ENCODE measurements at regions not wholly inside any gene's neighbourhood (a gene's known extent, or its start where the extent isn't known, plus 50 kb on each side); places are given as distances from the start of the nearest gene placed in this dataset.

DNA sequence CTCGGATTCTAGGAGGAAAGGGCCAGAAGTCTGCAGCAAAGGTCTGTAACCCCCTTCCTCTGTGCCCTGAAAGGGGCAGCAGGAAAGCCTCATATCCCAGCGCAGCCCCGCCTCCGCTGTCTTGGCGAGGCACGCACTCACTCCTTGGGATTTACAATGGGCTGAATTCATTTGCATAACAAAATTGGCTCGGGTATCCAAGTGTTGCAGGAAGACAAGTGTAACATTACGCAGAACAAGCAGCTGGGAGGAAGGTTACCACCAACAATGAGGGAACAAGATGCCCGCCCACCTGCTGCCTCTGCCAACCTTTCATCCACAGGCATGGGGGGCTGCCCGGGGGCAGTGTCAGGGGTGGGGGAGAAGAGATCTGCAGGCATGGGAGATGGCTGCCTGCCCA is 130.4 kb downstream of the MRM1 start:
- Histone ChIP-seq H3K27ac (ENCODE audit: low read depth in 1 of 2, low read length in 2 of 2) (no peak overlapping the region), H3K9me3 (replicated peaks in 1 of 2; ENCODE audit: control insufficient read depth in 1 of 2, insufficient read depth in 1 of 2, low read length in 2 of 2) (no peaks in the 10 kb centered on the region), H3K9ac (ENCODE audit: insufficient read depth, low read length, poor library complexity, severe bottlenecking) (no peak overlapping the region), H3K4me1 (ENCODE audit: control insufficient read depth in 1 of 2, insufficient read depth in 2 of 2, low read length in 2 of 2) (no peaks in the 10 kb centered on the region), H3K4me3 (replicated peaks in 1 of 3; ENCODE audit: low read depth in 2 of 3, low read length in 3 of 3) (no peak overlapping the region), H3K79me2 (ENCODE audit: insufficient read depth, low read length) (no peaks in the 10 kb centered on the region), H3K36me3 (replicated peaks in 1 of 2; ENCODE audit: control insufficient read depth in 1 of 2, insufficient read depth in 2 of 2, low read length in 2 of 2) (no peaks in the 10 kb centered on the region), H4K20me1 (ENCODE audit: insufficient read depth, low read length) (no peaks in the 10 kb centered on the region), H3K27me3 (ENCODE audit: control insufficient read depth in 2 of 2, insufficient read depth in 2 of 2, low read length in 2 of 2) (peaks cover 18 to 38% of the 10 kb centered on the region in 2 donors), H3K4me2 (replicated peaks; ENCODE audit: extremely low read depth, low read length, poor library complexity, severe bottlenecking) (no peak overlapping the region), H2AFZ (ENCODE audit: insufficient read depth, low read depth, low read length, poor library complexity, severe bottlenecking) (no peak overlapping the region)
- Mint-ChIP-seq H3K4me1 (no peaks in the 10 kb centered on the region), H3K9me3 (no peaks in the 10 kb centered on the region), H3K27me3 (ENCODE audit: low read depth in 3 of 3) (peaks cover 31 to 40% (median 37%) of the 10 kb centered on the region in 3 donors), H3K27ac (no peak overlapping the region), H3K36me3 (no peaks in the 10 kb centered on the region), H3K4me3 (no peak overlapping the region)
- TF ChIP-seq, protein P1, sequence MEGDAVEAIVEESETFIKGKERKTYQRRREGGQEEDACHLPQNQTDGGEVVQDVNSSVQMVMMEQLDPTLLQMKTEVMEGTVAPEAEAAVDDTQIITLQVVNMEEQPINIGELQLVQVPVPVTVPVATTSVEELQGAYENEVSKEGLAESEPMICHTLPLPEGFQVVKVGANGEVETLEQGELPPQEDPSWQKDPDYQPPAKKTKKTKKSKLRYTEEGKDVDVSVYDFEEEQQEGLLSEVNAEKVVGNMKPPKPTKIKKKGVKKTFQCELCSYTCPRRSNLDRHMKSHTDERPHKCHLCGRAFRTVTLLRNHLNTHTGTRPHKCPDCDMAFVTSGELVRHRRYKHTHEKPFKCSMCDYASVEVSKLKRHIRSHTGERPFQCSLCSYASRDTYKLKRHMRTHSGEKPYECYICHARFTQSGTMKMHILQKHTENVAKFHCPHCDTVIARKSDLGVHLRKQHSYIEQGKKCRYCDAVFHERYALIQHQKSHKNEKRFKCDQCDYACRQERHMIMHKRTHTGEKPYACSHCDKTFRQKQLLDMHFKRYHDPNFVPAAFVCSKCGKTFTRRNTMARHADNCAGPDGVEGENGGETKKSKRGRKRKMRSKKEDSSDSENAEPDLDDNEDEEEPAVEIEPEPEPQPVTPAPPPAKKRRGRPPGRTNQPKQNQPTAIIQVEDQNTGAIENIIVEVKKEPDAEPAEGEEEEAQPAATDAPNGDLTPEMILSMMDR (IDR thresholded peaks at IDR 0.05), result no peak
- intact Hi-C loops (cut with micrococcal nuclease), result no loop called here
- WGBS (ENCODE audit: insufficient coverage), result 50% methylated on average over 8 of the region's 10 CpGs
- no peak for DNase-seq

DNA sequence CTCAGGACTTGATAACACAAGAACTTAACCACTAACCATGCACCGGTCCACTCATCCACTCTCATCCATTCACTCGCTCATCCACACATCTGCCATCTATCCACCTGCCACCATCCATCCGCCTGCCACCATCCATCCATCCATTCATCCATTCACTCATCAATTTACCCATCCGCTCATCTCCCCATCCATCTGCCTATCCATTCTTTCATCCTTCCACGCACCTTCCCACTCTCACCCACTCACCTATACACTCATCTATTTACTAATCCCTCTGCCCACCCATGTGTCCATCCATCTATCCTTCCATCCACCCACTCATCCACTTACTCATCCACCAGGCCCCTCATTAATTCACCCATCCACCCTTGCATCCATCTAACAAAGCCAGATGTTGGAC is 131.0 kb downstream of the MRM1 start:
- no peak overlapping the region for H2AFZ ChIP-seq (ENCODE audit: insufficient read depth, low read depth, low read length, poor library complexity, severe bottlenecking)
- DNase-seq, result no peak
- H3K4me3 Mint-ChIP-seq, result no peak overlapping the region
- no peaks in the 10 kb centered on the region for H3K36me3 ChIP-seq (replicated peaks in 1 of 2; ENCODE audit: control insufficient read depth in 1 of 2, insufficient read depth in 2 of 2, low read length in 2 of 2)
- no peaks in the 10 kb centered on the region for H3K4me1 ChIP-seq (ENCODE audit: control insufficient read depth in 1 of 2, insufficient read depth in 2 of 2, low read length in 2 of 2)
- H3K4me3 ChIP-seq (replicated peaks in 1 of 3; ENCODE audit: low read depth in 2 of 3, low read length in 3 of 3), result no peak overlapping the region
- H3K4me1 Mint-ChIP-seq, result no peaks in the 10 kb centered on the region
- TF ChIP-seq, protein P1 (IDR thresholded peaks at IDR 0.05), result no peak
- H3K9me3 Mint-ChIP-seq, result no peaks in the 10 kb centered on the region
- no peak overlapping the region for H3K9ac ChIP-seq (ENCODE audit: insufficient read depth, low read length, poor library complexity, severe bottlenecking)
- 96% methylated on average over 5 of the region's 5 CpGs for WGBS (ENCODE audit: insufficient coverage)
- H3K9me3 ChIP-seq (replicated peaks in 1 of 2; ENCODE audit: control insufficient read depth in 1 of 2, insufficient read depth in 1 of 2, low read length in 2 of 2), result no peaks in the 10 kb centered on the region
- no peaks in the 10 kb centered on the region for H3K79me2 ChIP-seq (ENCODE audit: insufficient read depth, low read length)
- H3K27ac Mint-ChIP-seq, result no peak overlapping the region
- H3K36me3 Mint-ChIP-seq, result no peaks in the 10 kb centered on the region
- peaks cover 17 to 33% of the 10 kb centered on the region in 2 donors for H3K27me3 ChIP-seq (ENCODE audit: control insufficient read depth in 2 of 2, insufficient read depth in 2 of 2, low read length in 2 of 2)
- H3K4me2 ChIP-seq (replicated peaks; ENCODE audit: extremely low read depth, low read length, poor library complexity, severe bottlenecking), result no peak overlapping the region
- no peak overlapping the region for H3K27ac ChIP-seq (ENCODE audit: low read depth in 1 of 2, low read length in 2 of 2)
- H3K27me3 Mint-ChIP-seq (ENCODE audit: low read depth in 3 of 3), result peaks cover 25 to 36% (median 34%) of the 10 kb centered on the region in 3 donors
- intact Hi-C loops (cut with micrococcal nuclease), result no loop called here
- H4K20me1 ChIP-seq (ENCODE audit: insufficient read depth, low read length), result no peaks in the 10 kb centered on the region
